HCT116 (cell line): ENCODE measurements at regions not wholly inside any gene's neighbourhood (a gene's known extent, or its start where the extent isn't known, plus 50 kb on each side); places are given as distances from the start of the nearest gene placed in this dataset.

Source experiments
- ATAC-seq: fragments of 200-7000 bp; cut with Tn5 transposase; 2 replicates; pipeline ENCODE4 v1.9.1; 2020; ENCODE audit warnings: mild to moderate bottlenecking, moderate library complexity
- BruUV-seq: library from RNA; stranded (reverse); fragments of 400-500 nt; replicated peaks from 2 replicates; lab custom pipeline; 2021; lab: Mats Ljungman, UMichigan
- CTCF ChIA-PET: fragments of 300-600 bp; sonication (Branson Sonifier 250); formaldehyde crosslinking; loops from one replicate; lab custom pipeline; 2021; ENCODE audit warnings: antibody characterized with exemption; lab: Charles Lee
- POLR2A ChIA-PET: fragments of 300-600, 350-600 bp; sonication (Branson Sonifier 250); formaldehyde crosslinking; loops from one replicate; lab custom pipeline; 2021; ENCODE audit warnings: antibody characterized with exemption; lab: Charles Lee
- RAD21 ChIA-PET, 2 experiments: fragments of 300-600 bp; sonication (Branson Sonifier 250); formaldehyde crosslinking; loops; one replicate each; lab custom pipeline; 2023; ENCODE audit warnings: low total read pairs in 2 of 2; ENCODE audit not compliant: uncharacterized antibody in 2 of 2, unreplicated experiment in 2 of 2, low non-redundant PET in 1 of 2; lab: Charles Lee
- DNase-seq: peaks from one replicate; pipeline ENCODE4 v3.0.0-alpha.2; 2010; ENCODE audit warnings: low read depth, low spot score
- H2AFZ ChIP-seq: fragments of 200-600 bp; shearing (Covaris generic), sonication (generic); 2 replicates; pipeline ENCODE4 v1.6.1; 2017; ENCODE audit warnings: low read depth, mixed run types, mixed read lengths, antibody characterized with exemption, low read length; ENCODE audit not compliant: poor library complexity, severe bottlenecking
- H3K27ac ChIP-seq: 2 replicates; pipeline ENCODE4 v1.5.1; 2012; ENCODE audit warnings: low read depth, low read length
- H3K27me3 ChIP-seq: fragments of 200-600 bp; sonication (generic); 2 replicates; pipeline ENCODE4 v1.6.1; 2016; ENCODE audit warnings: mixed run types, low read length, mixed read lengths; ENCODE audit not compliant: insufficient read depth
- H3K36me3 ChIP-seq, 2 experiments: fragments of 200-500 bp in 1 of 2; fragments of 200-600 bp in 1 of 2; sonication (Bioruptor generic) in 1 of 2; sonication (generic) in 1 of 2; 2 replicates each; pipeline versions ENCODE4 v1.5.1 to v1.6.1; 2014 to 2016; ENCODE audit warnings: low read length in 2 of 2, inconsistent platforms in 1 of 2, mixed read lengths in 1 of 2, mixed run types in 1 of 2; ENCODE audit not compliant: insufficient read depth in 2 of 2, control insufficient read depth in 1 of 2
- H3K4me1 ChIP-seq, 2 experiments: fragments of 200-600 bp in 1 of 2; sonication (generic) in 1 of 2; 2 replicates each; pipeline versions ENCODE4 v1.5.1 to v1.6.1; 2012 to 2017; ENCODE audit warnings: low read length in 2 of 2, inconsistent platforms in 1 of 2, mild to moderate bottlenecking in 1 of 2, mixed read lengths in 1 of 2, mixed run types in 1 of 2, moderate library complexity in 1 of 2; ENCODE audit not compliant: insufficient read depth in 2 of 2, control insufficient read depth in 1 of 2
- H3K4me2 ChIP-seq: fragments of 200-600 bp; sonication (generic); 2 replicates; pipeline ENCODE4 v1.6.1; 2017; ENCODE audit warnings: mixed run types, low read length, mixed read lengths
- H3K4me3 ChIP-seq, 2 experiments: fragments of 200-600 bp in 1 of 2; sonication (generic) in 1 of 2; replicated peaks in 1 of 2; 2 replicates each; pipeline ENCODE4 v1.5.1; 2011 to 2016; ENCODE audit warnings: low read length in 2 of 2, control low read depth in 1 of 2, low read depth in 1 of 2, mild to moderate bottlenecking in 1 of 2, mixed read lengths in 1 of 2, mixed run types in 1 of 2
- H3K79me2 ChIP-seq: fragments of 200-600 bp; sonication (generic); 2 replicates; pipeline ENCODE4 v1.6.1; 2017; ENCODE audit warnings: mild to moderate bottlenecking, mixed run types, low read length, moderate library complexity, mixed read lengths; ENCODE audit not compliant: insufficient read depth
- H3K9ac ChIP-seq: fragments of 200-600 bp; sonication (generic); 2 replicates; pipeline ENCODE4 v1.6.1; 2016; ENCODE audit warnings: low read length, mixed read lengths
- H3K9me2 ChIP-seq: fragments of 200-600 bp; sonication (generic), shearing (Covaris generic); 2 replicates; pipeline ENCODE4 v1.6.1; 2017; ENCODE audit warnings: mixed run types, mild to moderate bottlenecking, moderate library complexity; ENCODE audit not compliant: insufficient read depth
- H3K9me3 ChIP-seq, 2 experiments: fragments of 200-500 bp in 1 of 2; fragments of 200-600 bp in 1 of 2; sonication (Bioruptor generic) in 1 of 2; sonication (generic) in 1 of 2; 2 replicates each; pipeline ENCODE4 v1.6.1; 2014 to 2017; ENCODE audit warnings: low read length in 2 of 2, mixed read lengths in 2 of 2, inconsistent platforms in 1 of 2, low read depth in 1 of 2, mild to moderate bottlenecking in 1 of 2, mixed run types in 1 of 2, moderate library complexity in 1 of 2; ENCODE audit not compliant: control insufficient read depth in 1 of 2, insufficient read depth in 1 of 2
- H4K20me1 ChIP-seq: fragments of 200-600 bp; sonication (generic), shearing (Covaris generic); 2 replicates; pipeline ENCODE4 v1.6.1; 2017; ENCODE audit warnings: mixed run types, mild to moderate bottlenecking, moderate library complexity; ENCODE audit not compliant: insufficient read depth
- CBX3 ChIP-seq: IDR thresholded peaks from 2 replicates; pipeline ENCODE4 v1.6.1; 2012; ENCODE audit warnings: low read depth
- ELF1 ChIP-seq: IDR thresholded peaks from 2 replicates; pipeline ENCODE4 v1.6.1; 2012; ENCODE audit warnings: low read depth, borderline replicate concordance
- POLR2AphosphoS5 ChIP-seq: IDR thresholded peaks from 2 replicates; pipeline ENCODE4 v1.6.1; 2011; ENCODE audit warnings: mild to moderate bottlenecking, low read depth, low read length, moderate library complexity
- RAD21 ChIP-seq: IDR thresholded peaks from 2 replicates; pipeline ENCODE4 v1.6.1; 2012; ENCODE audit warnings: low read depth, mild to moderate bottlenecking
- SP1 ChIP-seq: IDR thresholded peaks from 2 replicates; pipeline ENCODE4 v1.6.1; 2012; ENCODE audit warnings: low read depth
- SRF ChIP-seq: IDR thresholded peaks from 2 replicates; pipeline ENCODE4 v1.6.1; 2012; ENCODE audit warnings: low read depth
- YY1 ChIP-seq: IDR thresholded peaks from 2 replicates; pipeline ENCODE4 v1.6.1; 2011; ENCODE audit warnings: low read length, low read depth, moderate library complexity, mild to moderate bottlenecking; ENCODE audit not compliant: insufficient replicate concordance; ENCODE audit errors: extremely low read depth
- ZNF274 ChIP-seq: fragments of 200-500 bp; sonication (Bioruptor generic); IDR thresholded peaks from 2 replicates; pipeline ENCODE4 v1.6.1; 2014; ENCODE audit warnings: mild to moderate bottlenecking, low read depth, low read length, inconsistent platforms
- intact Hi-C: fragments of 100-400 bp; cut with micrococcal nuclease; formaldehyde crosslinking; loops from 2 replicates; pipeline ENCODE4 v1.10.0; 2022
- TF ChIP-seq, protein P1 (sequence below): IDR thresholded peaks from 2 replicates; pipeline ENCODE4 v1.6.1; 2012
- TF ChIP-seq, protein P2 (sequence below): IDR thresholded peaks from 2 replicates; pipeline ENCODE4 v1.6.1; 2012
- TF ChIP-seq, protein P3 (sequence below), 3 experiments: fragments of 200-600 bp in 1 of 3; sonication (generic) in 1 of 3; IDR thresholded peaks in 2 of 3; conservative IDR thresholded peaks in 1 of 3; 2 replicates each; pipeline ENCODE4 v1.5.1; 2012 to 2017; ENCODE audit warnings: low read depth in 2 of 3, low read length in 2 of 3, antibody characterized with exemption in 1 of 3, borderline replicate concordance in 1 of 3, control low read depth in 1 of 3, mild to moderate bottlenecking in 1 of 3, mixed read lengths in 1 of 3, mixed run types in 1 of 3, moderate library complexity in 1 of 3; ENCODE audit not compliant: insufficient read depth in 1 of 3
- TF ChIP-seq, protein P4 (sequence below): IDR thresholded peaks from 2 replicates; pipeline ENCODE4 v1.6.1; 2011; ENCODE audit warnings: mild to moderate bottlenecking, low read length, moderate library complexity; ENCODE audit not compliant: insufficient replicate concordance; ENCODE audit errors: extremely low read depth
- TF ChIP-seq, protein P5 (sequence below): IDR thresholded peaks from 2 replicates; pipeline ENCODE4 v1.6.1; 2012; ENCODE audit warnings: low read depth

DNA sequence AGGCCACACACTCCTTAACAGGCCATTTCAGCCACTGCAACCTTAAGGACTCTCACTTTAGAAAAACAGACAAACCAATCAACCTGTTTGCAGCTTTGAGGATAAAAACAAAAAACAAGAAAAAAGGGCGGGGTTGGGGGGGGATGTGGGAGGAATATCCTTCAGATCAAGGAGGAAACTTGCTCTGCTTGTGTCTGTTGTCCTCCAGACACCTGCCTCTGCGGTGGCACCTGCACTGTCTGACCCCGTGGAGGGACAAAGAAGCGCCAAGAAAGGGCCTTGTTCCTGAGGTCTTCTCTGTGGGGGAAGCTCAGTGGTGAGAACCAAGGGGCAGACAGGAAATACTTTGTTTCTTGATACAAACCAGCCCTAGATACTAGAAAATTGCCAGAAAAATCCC, 70.5 kb downstream of the POLR2M start:
- no peaks in the 10 kb centered on the region for H3K27me3 ChIP-seq

More for the DNA sequence above, 70.5 kb downstream of the POLR2M start:
- POLR2A ChIA-PET: interaction anchor here (0.7 kb wide), 1 partner anchor 209 kb away, joined by 5 read pairs; no protein-coding TSS in a partner anchor
- Histone ChIP-seq H3K27ac (no peak overlapping the region), H3K4me1 (peaks cover 0 to 6% of the 10 kb centered on the region in 2 experiments; a peak in 1 of 4 replicates), H4K20me1 (no peaks in the 10 kb centered on the region), H2AFZ (no peak overlapping the region), H3K9me2 (no peaks in the 10 kb centered on the region), H3K4me2 (no peak overlapping the region), H3K9ac (no peak overlapping the region)
- DNase-seq: no peak
- RAD21 ChIA-PET: no interaction called here
- CTCF ChIA-PET: no interaction called here
- TF ChIP-seq ELF1 (no peak), SP1 (no peak), SRF (no peak), YY1 (no peak), ZNF274 (no peak), CBX3 (no peak), RAD21 (no peak), POLR2AphosphoS5 (no peak)
- TF ChIP-seq, protein P1, sequence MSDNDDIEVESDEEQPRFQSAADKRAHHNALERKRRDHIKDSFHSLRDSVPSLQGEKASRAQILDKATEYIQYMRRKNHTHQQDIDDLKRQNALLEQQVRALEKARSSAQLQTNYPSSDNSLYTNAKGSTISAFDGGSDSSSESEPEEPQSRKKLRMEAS: no peak
- TF ChIP-seq, protein P2, sequence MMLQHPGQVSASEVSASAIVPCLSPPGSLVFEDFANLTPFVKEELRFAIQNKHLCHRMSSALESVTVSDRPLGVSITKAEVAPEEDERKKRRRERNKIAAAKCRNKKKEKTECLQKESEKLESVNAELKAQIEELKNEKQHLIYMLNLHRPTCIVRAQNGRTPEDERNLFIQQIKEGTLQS: no peak
- TF ChIP-seq, protein P3, sequence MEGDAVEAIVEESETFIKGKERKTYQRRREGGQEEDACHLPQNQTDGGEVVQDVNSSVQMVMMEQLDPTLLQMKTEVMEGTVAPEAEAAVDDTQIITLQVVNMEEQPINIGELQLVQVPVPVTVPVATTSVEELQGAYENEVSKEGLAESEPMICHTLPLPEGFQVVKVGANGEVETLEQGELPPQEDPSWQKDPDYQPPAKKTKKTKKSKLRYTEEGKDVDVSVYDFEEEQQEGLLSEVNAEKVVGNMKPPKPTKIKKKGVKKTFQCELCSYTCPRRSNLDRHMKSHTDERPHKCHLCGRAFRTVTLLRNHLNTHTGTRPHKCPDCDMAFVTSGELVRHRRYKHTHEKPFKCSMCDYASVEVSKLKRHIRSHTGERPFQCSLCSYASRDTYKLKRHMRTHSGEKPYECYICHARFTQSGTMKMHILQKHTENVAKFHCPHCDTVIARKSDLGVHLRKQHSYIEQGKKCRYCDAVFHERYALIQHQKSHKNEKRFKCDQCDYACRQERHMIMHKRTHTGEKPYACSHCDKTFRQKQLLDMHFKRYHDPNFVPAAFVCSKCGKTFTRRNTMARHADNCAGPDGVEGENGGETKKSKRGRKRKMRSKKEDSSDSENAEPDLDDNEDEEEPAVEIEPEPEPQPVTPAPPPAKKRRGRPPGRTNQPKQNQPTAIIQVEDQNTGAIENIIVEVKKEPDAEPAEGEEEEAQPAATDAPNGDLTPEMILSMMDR (IDR thresholded peaks at IDR 0.05 in 2 of 3, conservative IDR thresholded peaks at IDR 0.05 in 1 of 3; ENCODE audit: borderline replicate concordance in 1 of 3, insufficient read depth in 1 of 3, low read depth in 2 of 3, low read length in 2 of 3): no peak
- TF ChIP-seq, protein P4, sequence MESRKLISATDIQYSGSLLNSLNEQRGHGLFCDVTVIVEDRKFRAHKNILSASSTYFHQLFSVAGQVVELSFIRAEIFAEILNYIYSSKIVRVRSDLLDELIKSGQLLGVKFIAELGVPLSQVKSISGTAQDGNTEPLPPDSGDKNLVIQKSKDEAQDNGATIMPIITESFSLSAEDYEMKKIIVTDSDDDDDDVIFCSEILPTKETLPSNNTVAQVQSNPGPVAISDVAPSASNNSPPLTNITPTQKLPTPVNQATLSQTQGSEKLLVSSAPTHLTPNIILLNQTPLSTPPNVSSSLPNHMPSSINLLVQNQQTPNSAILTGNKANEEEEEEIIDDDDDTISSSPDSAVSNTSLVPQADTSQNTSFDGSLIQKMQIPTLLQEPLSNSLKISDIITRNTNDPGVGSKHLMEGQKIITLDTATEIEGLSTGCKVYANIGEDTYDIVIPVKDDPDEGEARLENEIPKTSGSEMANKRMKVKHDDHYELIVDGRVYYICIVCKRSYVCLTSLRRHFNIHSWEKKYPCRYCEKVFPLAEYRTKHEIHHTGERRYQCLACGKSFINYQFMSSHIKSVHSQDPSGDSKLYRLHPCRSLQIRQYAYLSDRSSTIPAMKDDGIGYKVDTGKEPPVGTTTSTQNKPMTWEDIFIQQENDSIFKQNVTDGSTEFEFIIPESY: no peak
- TF ChIP-seq, protein P5, sequence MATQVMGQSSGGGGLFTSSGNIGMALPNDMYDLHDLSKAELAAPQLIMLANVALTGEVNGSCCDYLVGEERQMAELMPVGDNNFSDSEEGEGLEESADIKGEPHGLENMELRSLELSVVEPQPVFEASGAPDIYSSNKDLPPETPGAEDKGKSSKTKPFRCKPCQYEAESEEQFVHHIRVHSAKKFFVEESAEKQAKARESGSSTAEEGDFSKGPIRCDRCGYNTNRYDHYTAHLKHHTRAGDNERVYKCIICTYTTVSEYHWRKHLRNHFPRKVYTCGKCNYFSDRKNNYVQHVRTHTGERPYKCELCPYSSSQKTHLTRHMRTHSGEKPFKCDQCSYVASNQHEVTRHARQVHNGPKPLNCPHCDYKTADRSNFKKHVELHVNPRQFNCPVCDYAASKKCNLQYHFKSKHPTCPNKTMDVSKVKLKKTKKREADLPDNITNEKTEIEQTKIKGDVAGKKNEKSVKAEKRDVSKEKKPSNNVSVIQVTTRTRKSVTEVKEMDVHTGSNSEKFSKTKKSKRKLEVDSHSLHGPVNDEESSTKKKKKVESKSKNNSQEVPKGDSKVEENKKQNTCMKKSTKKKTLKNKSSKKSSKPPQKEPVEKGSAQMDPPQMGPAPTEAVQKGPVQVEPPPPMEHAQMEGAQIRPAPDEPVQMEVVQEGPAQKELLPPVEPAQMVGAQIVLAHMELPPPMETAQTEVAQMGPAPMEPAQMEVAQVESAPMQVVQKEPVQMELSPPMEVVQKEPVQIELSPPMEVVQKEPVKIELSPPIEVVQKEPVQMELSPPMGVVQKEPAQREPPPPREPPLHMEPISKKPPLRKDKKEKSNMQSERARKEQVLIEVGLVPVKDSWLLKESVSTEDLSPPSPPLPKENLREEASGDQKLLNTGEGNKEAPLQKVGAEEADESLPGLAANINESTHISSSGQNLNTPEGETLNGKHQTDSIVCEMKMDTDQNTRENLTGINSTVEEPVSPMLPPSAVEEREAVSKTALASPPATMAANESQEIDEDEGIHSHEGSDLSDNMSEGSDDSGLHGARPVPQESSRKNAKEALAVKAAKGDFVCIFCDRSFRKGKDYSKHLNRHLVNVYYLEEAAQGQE: no peak
- TF ChIP-seq, all 23 proteins: peak for 0
- Histone ChIP-seq H3K36me3 (no peaks in the 10 kb centered on the region), H3K9me3 (no peaks in the 10 kb centered on the region), H3K4me3 (no peak overlapping the region), H3K79me2 (no peaks in the 10 kb centered on the region)
- intact Hi-C loops: no loop called here
- BruUV-seq: no TSS peak
- no peak for ATAC-seq
